Adrenal gland (tissue), 9 donors: ENCODE measurements at regions not wholly inside any gene's neighbourhood (a gene's known extent, or its start where the extent isn't known, plus 50 kb on each side); places are given as distances from the start of the nearest gene placed in this dataset.

ENCODE experiments used
- DNase-seq, 7 donors: peaks; one replicate each; pipeline ENCODE4 v3.0.0-alpha.2; 2019 to 2020
- H3K27ac ChIP-seq, 5 donors: fragments of 200-600 bp; sonication (generic) in 4 of 5; 1 replicate in 3 of 5; 2 replicates in 2 of 5; pipeline versions ENCODE4 v1.5.1 to v1.8.0; 2016 to 2020; ENCODE audit warnings: mild to moderate bottlenecking in 1 of 5
- H3K27me3 ChIP-seq: fragments of 200-600 bp; 2 replicates; pipeline ENCODE4 v1.8.0; 2021
- H3K36me3 ChIP-seq, 2 donors: fragments of 200-600 bp; replicated peaks in 1 of 2; 1 replicate in 1 of 2; 2 replicates in 1 of 2; pipeline versions ENCODE4 v1.5.1 to v1.8.0; 2018 to 2022
- H3K4me1 ChIP-seq, 2 donors: fragments of 200-600 bp; replicated peaks in 1 of 2; 1 replicate in 1 of 2; 2 replicates in 1 of 2; pipeline versions ENCODE4 v1.5.1 to v1.8.0; 2018 to 2021
- H3K4me3 ChIP-seq, 4 donors: fragments of 200-600 bp; sonication (generic) in 3 of 4; one replicate each; pipeline ENCODE4 v1.5.1; 2016 to 2018
- H3K9me3 ChIP-seq, 3 donors: fragments of 200-600 bp; sonication (generic) in 1 of 3; replicated peaks in 1 of 3; 1 replicate in 2 of 3; 2 replicates in 1 of 3; pipeline versions ENCODE4 v1.5.1 to v1.8.0; 2016 to 2021
- CTCF ChIP-seq, 6 experiments: fragments of 450-650 bp in 4 of 6; fragments of 200-600 bp in 2 of 6; sonication (generic) in 1 of 6; IDR thresholded peaks; 1 replicate in 5 of 6; 2 replicates in 1 of 6; pipeline versions ENCODE4 v1.5.1 to v1.8.0; 2016 to 2021; ENCODE audit warnings: antibody characterized with exemption in 6 of 6, mild to moderate bottlenecking in 2 of 6, moderate library complexity in 1 of 6
- POLR2A ChIP-seq, 2 donors: fragments of 450-650 bp; IDR thresholded peaks; one replicate each; pipeline ENCODE4 v1.6.1; 2017; ENCODE audit warnings: antibody characterized with exemption in 2 of 2, mild to moderate bottlenecking in 2 of 2, moderate library complexity in 1 of 2
- WGBS, 4 donors: extraction: QIAGEN DNeasy Blood & Tissue Kit in 2 of 4; methylation state at CpG; one replicate each; pipeline versions ENCODE4 v1.1.5 to v1.1.7; 2013 to 2017; 5-methylcytosine and 5-hydroxymethylcytosine counted together
- intact Hi-C, 2 donors: fragments of 100-400 bp; cut with DNase I; formaldehyde crosslinking; loops; one replicate each; pipeline versions ENCODE4 v1.14.1 to v1.15.0; 2022 to 2023
- donor health status: healthy with polysubstance abuse.
- donor health status: Bipolar disorder and iron deficiency.
- donor health status: DM: yes; HTN: yes; CAD: no.
- donor health status: DM: no; HTN: no; CAD: no.
- donor health status: DM: no; HTN: no; CAD: no.

GRCh38 chr13:93098972-93099371, 127.6 kb upstream of the GPC6 start:
- H3K4me1 ChIP-seq = no peaks in the 10 kb centered on the region
- no peak overlapping the region for H3K27ac ChIP-seq
- DNase-seq = peak in 4 of 7 donors; percentile 9 to 29 (median 24)
- H3K9me3 ChIP-seq = no peaks in the 10 kb centered on the region
- intact Hi-C loops = no loop called here
- H3K36me3 ChIP-seq = no peaks in the 10 kb centered on the region
- H3K4me3 ChIP-seq = no peak overlapping the region
- no peak for TF ChIP-seq CTCF (IDR thresholded peaks at IDR 0.05)
- TF ChIP-seq POLR2A (IDR thresholded peaks at IDR 0.05) = no peak
- H3K27me3 ChIP-seq = no peaks in the 10 kb centered on the region
- 77 to 90% (median 85%) methylated on average over 6 of the region's 6 CpGs for WGBS, 4 donors

- no peak for DNase-seq
- H3K9me3 ChIP-seq = no peaks in the 10 kb centered on the region
- intact Hi-C loops = no loop called here
- no peak overlapping the region for H3K4me3 ChIP-seq
- no peaks in the 10 kb centered on the region for H3K36me3 ChIP-seq
- TF ChIP-seq POLR2A (IDR thresholded peaks at IDR 0.05) (no peak), CTCF (IDR thresholded peaks at IDR 0.05) (no peak)
- H3K4me1 ChIP-seq = no peaks in the 10 kb centered on the region
- WGBS, 4 donors = 56 to 77% (median 63%) methylated on average over 2 of the region's 2 CpGs
- H3K27ac ChIP-seq = no peak overlapping the region
- no peaks in the 10 kb centered on the region for H3K27me3 ChIP-seq
Measured at GRCh38 chr13:93101226-93101734, 125.3 kb upstream of the GPC6 start.

GRCh38 chr13:93104270-93104669, 122.3 kb upstream of the GPC6 start:
- Histone ChIP-seq H3K36me3 (no peaks in the 10 kb centered on the region), H3K27me3 (no peaks in the 10 kb centered on the region), H3K4me1 (peaks cover 0 to 5% of the 10 kb centered on the region in 2 donors), H3K27ac (no peak overlapping the region), H3K9me3 (no peaks in the 10 kb centered on the region), H3K4me3 (no peak overlapping the region)
- no peak for TF ChIP-seq POLR2A (IDR thresholded peaks at IDR 0.05)
- no peak for TF ChIP-seq CTCF (IDR thresholded peaks at IDR 0.05)
- intact Hi-C loops = no loop called here
- 64 to 77% (median 71%) methylated on average over 6 of the region's 6 CpGs for WGBS, 4 donors
- no peak for DNase-seq

- no peaks in the 10 kb centered on the region for H3K27me3 ChIP-seq
- H3K4me3 ChIP-seq = no peak overlapping the region
- no peak for TF ChIP-seq POLR2A (IDR thresholded peaks at IDR 0.05)
- no peak for TF ChIP-seq CTCF (IDR thresholded peaks at IDR 0.05)
- intact Hi-C loops = no loop called here
- peak in 1 of 7 donors; percentile 16 for DNase-seq
- peak overlapping the region in 2 of 5 donors; percentile 20 to 32 for H3K27ac ChIP-seq
- H3K36me3 ChIP-seq = no peaks in the 10 kb centered on the region
- H3K9me3 ChIP-seq = no peaks in the 10 kb centered on the region
- H3K4me1 ChIP-seq = peaks cover 0 to 5% of the 10 kb centered on the region in 2 donors
- 25 to 36% (median 28%) methylated on average over 4 of the region's 4 CpGs for WGBS, 4 donors
Measured at GRCh38 chr13:93108111-93108601, 118.5 kb upstream of the GPC6 start.
